Tibial artery (tissue), 4 donors: ENCODE measurements at regions not wholly inside any gene's neighbourhood (a gene's known extent, or its start where the extent isn't known, plus 50 kb on each side); places are given as distances from the start of the nearest gene placed in this dataset.
A peak's percentile ranks its signal among the peaks of the same experiment; 100 is the strongest.
"Not testable (repeated sequence)": the region's sequence is repeated elsewhere in the genome, so short reads cannot be mapped to it uniquely, and the experiment has no call there.

Experiments
- DNase-seq, 2 donors: peaks; one replicate each; pipeline ENCODE4 v3.0.0-alpha.2; 2019
- H3K27ac ChIP-seq, 2 donors: fragments of 200-600 bp; sonication (generic) in 1 of 2; 1 replicate in 1 of 2; 2 replicates in 1 of 2; pipeline ENCODE4 v1.5.1; 2018 to 2019; ENCODE audit warnings: mild to moderate bottlenecking in 1 of 2
- H3K27me3 ChIP-seq, 2 donors: fragments of 200-600 bp; sonication (generic) in 1 of 2; one replicate each; pipeline versions ENCODE4 v1.5.1 to v1.6.0; 2016 to 2019
- H3K36me3 ChIP-seq, 3 donors: fragments of 200-600 bp; sonication (generic) in 2 of 3; one replicate each; pipeline ENCODE4 v1.5.1; 2016 to 2019; ENCODE audit warnings: mild to moderate bottlenecking in 2 of 3
- H3K4me1 ChIP-seq, 4 donors: fragments of 200-600 bp; sonication (generic) in 2 of 4; 1 replicate in 3 of 4; 2 replicates in 1 of 4; pipeline ENCODE4 v1.5.1; 2016 to 2019
- H3K4me3 ChIP-seq, 2 donors: fragments of 200-600 bp; sonication (generic) in 1 of 2; 1 replicate in 1 of 2; 2 replicates in 1 of 2; pipeline ENCODE4 v1.5.1; 2018 to 2019; ENCODE audit warnings: mild to moderate bottlenecking in 2 of 2
- H3K9me3 ChIP-seq, 3 donors: fragments of 200-600 bp; sonication (generic) in 1 of 3; one replicate each; pipeline ENCODE4 v1.5.1; 2016 to 2019
- CTCF ChIP-seq, 2 experiments: fragments of 200-600 bp in 1 of 2; fragments of 450-650 bp in 1 of 2; IDR thresholded peaks; one replicate each; pipeline ENCODE4 v1.5.1; 2017 to 2019; ENCODE audit warnings: antibody characterized with exemption in 2 of 2, mild to moderate bottlenecking in 1 of 2, moderate library complexity in 1 of 2
- intact Hi-C: fragments of 100-400 bp; cut with DNase I; formaldehyde crosslinking; loops from one replicate; pipeline ENCODE4 v1.15.0; 2023; ENCODE audit warnings: low total_unique reads

DNA sequence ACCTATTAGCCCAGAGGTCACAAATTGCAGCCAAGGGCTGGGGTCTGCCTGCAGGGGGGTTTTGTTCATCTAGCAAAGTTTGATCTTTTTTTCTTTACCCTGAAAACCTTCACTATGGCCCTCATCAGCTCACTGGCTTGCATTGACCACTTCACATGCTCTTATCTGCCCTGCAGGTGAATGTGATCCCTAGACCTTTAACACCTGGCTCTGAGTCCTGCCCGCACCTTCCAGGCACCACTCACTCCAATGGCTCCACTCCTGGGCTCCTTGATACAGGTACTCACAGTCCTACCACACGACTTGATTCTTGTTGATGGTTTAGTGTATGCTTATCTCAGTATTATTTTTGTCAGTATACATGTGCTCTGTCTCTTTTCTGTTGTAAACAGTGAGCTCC lies 92.5 kb downstream of the FEM1C start:
- H3K4me1 ChIP-seq = peaks cover 0 to 11% (median 2%) of the 10 kb centered on the region in 4 donors
- no peaks in the 10 kb centered on the region for H3K36me3 ChIP-seq
- DNase-seq = no peak
- H3K9me3 ChIP-seq = no peaks in the 10 kb centered on the region
- no peak for TF ChIP-seq CTCF (IDR thresholded peaks at IDR 0.05)
- H3K27ac ChIP-seq = no peak overlapping the region
- no peaks in the 10 kb centered on the region for H3K27me3 ChIP-seq
- intact Hi-C loops = no loop called here
- no peak overlapping the region for H3K4me3 ChIP-seq

GRCh38 chr5:115450741-115451140 lies 93.8 kb downstream of the FEM1C start:
- H3K27me3 ChIP-seq = no peaks in the 10 kb centered on the region
- no peak overlapping the region for H3K27ac ChIP-seq
- DNase-seq = no peak
- H3K9me3 ChIP-seq = no peaks in the 10 kb centered on the region
- no peaks in the 10 kb centered on the region for H3K36me3 ChIP-seq
- intact Hi-C loops = no loop called here
- no peak for TF ChIP-seq CTCF (IDR thresholded peaks at IDR 0.05)
- no peak overlapping the region for H3K4me3 ChIP-seq
- peaks cover 0 to 11% (median 2%) of the 10 kb centered on the region in 4 donors for H3K4me1 ChIP-seq

GRCh38 chr5:115448630-115449029 lies 95.9 kb downstream of the FEM1C start:
- H3K36me3 ChIP-seq, H3K27me3 ChIP-seq, H3K27ac ChIP-seq, intact Hi-C loops, DNase-seq, H3K4me3 ChIP-seq, H3K4me1 ChIP-seq, H3K9me3 ChIP-seq: not testable (repeated sequence)

DNA sequence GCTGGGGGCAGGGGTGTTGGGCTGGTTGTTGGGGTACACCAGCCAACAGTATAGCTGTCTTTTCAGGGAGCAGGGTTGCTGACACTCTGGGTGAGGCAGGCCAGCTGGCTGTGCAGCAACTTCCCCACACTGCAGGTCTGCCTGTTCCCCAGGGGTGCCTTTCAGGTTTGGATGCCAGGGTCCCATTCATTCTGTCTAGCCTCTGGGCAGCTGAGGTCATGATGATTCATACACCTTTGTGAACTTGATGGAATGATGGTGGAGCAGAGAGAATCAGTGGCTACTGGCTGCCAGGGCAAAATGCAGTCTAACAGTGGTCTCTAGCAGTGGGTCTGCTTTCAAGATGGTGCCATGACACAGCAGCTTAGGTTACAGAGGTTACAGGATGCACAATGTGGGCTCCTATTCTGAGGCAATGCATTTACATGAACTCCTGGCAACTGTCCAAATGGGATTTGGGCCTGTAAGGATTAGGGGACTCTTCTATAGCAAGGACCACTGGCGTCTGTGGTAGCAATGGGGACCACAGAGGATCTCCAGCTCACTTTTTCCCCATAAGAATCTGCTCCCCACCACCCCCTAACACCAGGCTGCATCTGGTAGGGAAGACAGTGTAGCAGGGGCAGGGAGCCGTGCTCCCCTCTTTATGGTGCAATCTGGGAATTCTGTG lies 103.7 kb downstream of the FEM1C start:
- intact Hi-C loops = no loop called here
- H3K27ac ChIP-seq = no peak overlapping the region
- no peak for DNase-seq
- peaks cover 0 to 13% (median 0%) of the 10 kb centered on the region in 3 donors for H3K9me3 ChIP-seq
- H3K36me3 ChIP-seq = no peaks in the 10 kb centered on the region
- no peaks in the 10 kb centered on the region for H3K27me3 ChIP-seq
- H3K4me3 ChIP-seq = no peak overlapping the region
- TF ChIP-seq CTCF (IDR thresholded peaks at IDR 0.05) = no peak
- peaks cover 0 to 3% (median 0%) of the 10 kb centered on the region in 4 donors for H3K4me1 ChIP-seq

GRCh38 chr5:115439639-115440038 lies 104.9 kb downstream of the FEM1C start:
- Histone ChIP-seq H3K4me3 (no peak overlapping the region), H3K36me3 (no peaks in the 10 kb centered on the region), H3K4me1 (peaks cover 0 to 9% (median 5%) of the 10 kb centered on the region in 4 donors), H3K27me3 (no peaks in the 10 kb centered on the region), H3K27ac (no peak overlapping the region), H3K9me3 (peaks cover 0 to 13% (median 0%) of the 10 kb centered on the region in 3 donors)
- intact Hi-C loops = no loop called here
- DNase-seq = no peak
- no peak for TF ChIP-seq CTCF (IDR thresholded peaks at IDR 0.05)

- H3K27ac ChIP-seq = peak overlapping the region in 1 of 2 donors; percentile 38
- H3K4me1 ChIP-seq = peaks cover 0 to 9% (median 5%) of the 10 kb centered on the region in 4 donors
- peaks cover 0 to 13% (median 0%) of the 10 kb centered on the region in 3 donors for H3K9me3 ChIP-seq
- H3K27me3 ChIP-seq = no peaks in the 10 kb centered on the region
- H3K36me3 ChIP-seq = no peaks in the 10 kb centered on the region
- no peak for TF ChIP-seq CTCF (IDR thresholded peaks at IDR 0.05)
- no peak overlapping the region for H3K4me3 ChIP-seq
- intact Hi-C loops = no loop called here
- DNase-seq = no peak
Observed at GRCh38 chr5:115439042-115439441, 105.5 kb downstream of the FEM1C start.
